Caki2 (cell line): ENCODE measurements at regions not wholly inside any gene's neighbourhood (a gene's known extent, or its start where the extent isn't known, plus 50 kb on each side); places are given as distances from the start of the nearest gene placed in this dataset.
"Not testable (repeated sequence)": the region's sequence is repeated elsewhere in the genome, so short reads cannot be mapped to it uniquely, and the experiment has no call there.

Experiments used
- DNase-seq: peaks from one replicate; pipeline ENCODE4 v3.0.0-alpha.2; 2015; ENCODE audit warnings: low read depth
- in situ Hi-C: cut with HindIII; loops from 2 replicates; pipeline ENCODE4 v1.10.0; 2016; ENCODE audit warnings: low sequenced_read_pairs, low pct_unique_long_range_greater_than_20kb, mixed read lengths

- DNase-seq, result no peak
- in situ Hi-C loops, result no loop called here
Measured at GRCh38 chr7:83836028-83836427, 187.1 kb upstream of the SEMA3E start.

GRCh38 chr7:83835424-83835823, 186.5 kb upstream of the SEMA3E start:
- in situ Hi-C loops, result no loop called here
- no peak for DNase-seq

GRCh38 chr7:83833721-83834120, 184.8 kb upstream of the SEMA3E start:
- in situ Hi-C loops, DNase-seq: not testable (repeated sequence)

GRCh38 chr7:83832009-83832408, 183.1 kb upstream of the SEMA3E start:
- DNase-seq, result no peak
- in situ Hi-C loops, result no loop called here

GRCh38 chr7:83827036-83827435, 178.1 kb upstream of the SEMA3E start:
- in situ Hi-C loops, result no loop called here
- no peak for DNase-seq

- in situ Hi-C loops, result no loop called here
- peak; percentile 6 for DNase-seq
Measured at GRCh38 chr7:83824214-83824613, 175.3 kb upstream of the SEMA3E start.

GRCh38 chr7:83821866-83822265, 172.9 kb upstream of the SEMA3E start:
- in situ Hi-C loops, result no loop called here
- DNase-seq, result no peak

- in situ Hi-C loops, result no loop called here
- DNase-seq, result no peak
Measured at GRCh38 chr7:83820641-83821040, 171.7 kb upstream of the SEMA3E start.

GRCh38 chr7:83819911-83820310, 171.0 kb upstream of the SEMA3E start:
- no peak for DNase-seq
- in situ Hi-C loops, result no loop called here

- in situ Hi-C loops, result no loop called here
Measured at GRCh38 chr7:83814480-83814879, 165.5 kb upstream of the SEMA3E start.

GRCh38 chr7:83812563-83812962, 163.6 kb upstream of the SEMA3E start:
- in situ Hi-C loops, DNase-seq: not testable (repeated sequence)

More at GRCh38 chr7:83814480-83814879, 165.5 kb upstream of the SEMA3E start:
- DNase-seq, result no peak

- in situ Hi-C loops, result no loop called here
Measured at GRCh38 chr7:83808982-83809381, 160.0 kb upstream of the SEMA3E start.

GRCh38 chr7:83807774-83808173, 158.8 kb upstream of the SEMA3E start:
- in situ Hi-C loops, result no loop called here
- DNase-seq, result no peak

More at GRCh38 chr7:83808982-83809381, 160.0 kb upstream of the SEMA3E start:
- no peak for DNase-seq

GRCh38 chr7:83806538-83806937, 157.6 kb upstream of the SEMA3E start:
- in situ Hi-C loops, result no loop called here

GRCh38 chr7:83799333-83799732, 150.4 kb upstream of the SEMA3E start:
- in situ Hi-C loops, result no loop called here
- no peak for DNase-seq

More at GRCh38 chr7:83806538-83806937, 157.6 kb upstream of the SEMA3E start:
- no peak for DNase-seq

GRCh38 chr7:83798489-83798888, 149.6 kb upstream of the SEMA3E start:
- DNase-seq, result no peak
- in situ Hi-C loops, result no loop called here

GRCh38 chr7:83796760-83797159, 147.8 kb upstream of the SEMA3E start:
- no peak for DNase-seq
- in situ Hi-C loops, result no loop called here

- DNase-seq, result no peak
- in situ Hi-C loops, result no loop called here
Measured at GRCh38 chr7:83794829-83795228, 145.9 kb upstream of the SEMA3E start.

- DNase-seq, result no peak
- in situ Hi-C loops, result no loop called here
Measured at GRCh38 chr7:83793558-83793957, 144.6 kb upstream of the SEMA3E start.

- in situ Hi-C loops, result no loop called here
- no peak for DNase-seq
Measured at GRCh38 chr7:83791737-83792136, 142.8 kb upstream of the SEMA3E start.

GRCh38 chr7:83786858-83787257, 137.9 kb upstream of the SEMA3E start:
- no peak for DNase-seq
- in situ Hi-C loops, result no loop called here
